Vagina (tissue), 2 donors: ENCODE measurements at regions not wholly inside any gene's neighbourhood (a gene's known extent, or its start where the extent isn't known, plus 50 kb on each side); places are given as distances from the start of the nearest gene placed in this dataset.

ENCODE experiments used
- DNase-seq, 2 donors: peaks; one replicate each; pipeline ENCODE4 v3.0.0-alpha.2; 2017; ENCODE audit errors: extremely low spot score in 2 of 2
- H3K27ac ChIP-seq: fragments of 200-600 bp; sonication (generic); one replicate; pipeline ENCODE4 v1.5.1; 2019
- H3K27me3 ChIP-seq: fragments of 200-600 bp; sonication (generic); one replicate; pipeline ENCODE4 v1.5.1; 2019
- H3K36me3 ChIP-seq, 2 donors: fragments of 200-600 bp; sonication (generic); one replicate each; pipeline ENCODE4 v1.5.1; 2017 to 2019
- H3K4me1 ChIP-seq: fragments of 200-600 bp; sonication (generic); one replicate; pipeline ENCODE4 v1.5.1; 2019
- H3K4me3 ChIP-seq, 2 donors: fragments of 200-600 bp; sonication (generic); 1 replicate in 1 of 2; 2 replicates in 1 of 2; pipeline ENCODE4 v1.5.1; 2016 to 2019
- H3K9me3 ChIP-seq: fragments of 200-600 bp; sonication (generic); one replicate; pipeline ENCODE4 v1.5.1; 2019
- CTCF ChIP-seq, 3 experiments: fragments of 450-650 bp in 2 of 3; fragments of 200-600 bp in 1 of 3; sonication (generic) in 1 of 3; IDR thresholded peaks; one replicate each; pipeline ENCODE4 v1.5.1; 2017 to 2019; ENCODE audit warnings: antibody characterized with exemption in 3 of 3, mild to moderate bottlenecking in 2 of 3, moderate library complexity in 2 of 3
- POLR2A ChIP-seq, 2 donors: fragments of 450-650 bp; IDR thresholded peaks; one replicate each; pipeline ENCODE4 v1.6.1; 2017; ENCODE audit warnings: antibody characterized with exemption in 2 of 2, mild to moderate bottlenecking in 2 of 2, moderate library complexity in 2 of 2
- POLR2AphosphoS5 ChIP-seq, 2 donors: sonication (generic); formaldehyde crosslinking; IDR thresholded peaks; one replicate each; pipeline ENCODE4 v1.9.0; 2017; ENCODE audit warnings: antibody characterized with exemption in 2 of 2, mild to moderate bottlenecking in 2 of 2, low read depth in 1 of 2; ENCODE audit not compliant: insufficient read depth in 1 of 2
- intact Hi-C: fragments of 100-400 bp; cut with DNase I; formaldehyde crosslinking; loops from one replicate; pipeline ENCODE4 v1.15.1; 2023

- H3K36me3 ChIP-seq = no peaks in the 10 kb centered on the region
- H3K4me1 ChIP-seq = no peaks in the 10 kb centered on the region
- no peaks in the 10 kb centered on the region for H3K9me3 ChIP-seq
- H3K4me3 ChIP-seq = no peak overlapping the region
- DNase-seq = no peak
- intact Hi-C loops = no loop called here
- H3K27me3 ChIP-seq = no peaks in the 10 kb centered on the region
- no peak overlapping the region for H3K27ac ChIP-seq
- TF ChIP-seq POLR2A (IDR thresholded peaks at IDR 0.05) (no peak), POLR2AphosphoS5 (IDR thresholded peaks at IDR 0.05; ENCODE audit: insufficient read depth in 1 of 2, low read depth in 1 of 2) (no peak), CTCF (IDR thresholded peaks at IDR 0.05) (no peak)
Measured at GRCh38 chr7:118011652-118012051, 138.4 kb upstream of the CTTNBP2 start.

- TF ChIP-seq CTCF (IDR thresholded peaks at IDR 0.05) = no peak
- TF ChIP-seq POLR2A (IDR thresholded peaks at IDR 0.05) = no peak
- no peak for TF ChIP-seq POLR2AphosphoS5 (IDR thresholded peaks at IDR 0.05; ENCODE audit: insufficient read depth in 1 of 2, low read depth in 1 of 2)
- intact Hi-C loops = no loop called here
- Histone ChIP-seq H3K36me3 (no peaks in the 10 kb centered on the region), H3K9me3 (no peaks in the 10 kb centered on the region), H3K4me3 (no peak overlapping the region), H3K27me3 (no peaks in the 10 kb centered on the region), H3K4me1 (no peaks in the 10 kb centered on the region), H3K27ac (no peak overlapping the region)
- DNase-seq = no peak
Measured at GRCh38 chr7:118013252-118014010, 140.2 kb upstream of the CTTNBP2 start.

- DNase-seq = no peak
- no peaks in the 10 kb centered on the region for H3K36me3 ChIP-seq
- no peaks in the 10 kb centered on the region for H3K27me3 ChIP-seq
- no peaks in the 10 kb centered on the region for H3K4me1 ChIP-seq
- H3K27ac ChIP-seq = no peak overlapping the region
- no peak for TF ChIP-seq POLR2AphosphoS5 (IDR thresholded peaks at IDR 0.05; ENCODE audit: insufficient read depth in 1 of 2, low read depth in 1 of 2)
- TF ChIP-seq CTCF (IDR thresholded peaks at IDR 0.05) = no peak
- TF ChIP-seq POLR2A (IDR thresholded peaks at IDR 0.05) = no peak
- intact Hi-C loops = no loop called here
- no peak overlapping the region for H3K4me3 ChIP-seq
- H3K9me3 ChIP-seq = no peaks in the 10 kb centered on the region
Measured at GRCh38 chr7:118022546-118022945, 149.3 kb upstream of the CTTNBP2 start.

GRCh38 chr7:118026791-118027190 is 153.6 kb upstream of the CTTNBP2 start:
- no peak for TF ChIP-seq POLR2AphosphoS5 (IDR thresholded peaks at IDR 0.05; ENCODE audit: insufficient read depth in 1 of 2, low read depth in 1 of 2)
- no peak for TF ChIP-seq CTCF (IDR thresholded peaks at IDR 0.05)
- TF ChIP-seq POLR2A (IDR thresholded peaks at IDR 0.05) = no peak

GRCh38 chr7:118028226-118028625 is 155.0 kb upstream of the CTTNBP2 start:
- intact Hi-C loops = no loop called here
- no peaks in the 10 kb centered on the region for H3K27me3 ChIP-seq
- DNase-seq = no peak

More at GRCh38 chr7:118026791-118027190, 153.6 kb upstream of the CTTNBP2 start:
- Histone ChIP-seq H3K27me3 (no peaks in the 10 kb centered on the region), H3K27ac (no peak overlapping the region), H3K4me1 (no peaks in the 10 kb centered on the region), H3K36me3 (no peaks in the 10 kb centered on the region), H3K9me3 (no peaks in the 10 kb centered on the region), H3K4me3 (no peak overlapping the region)
- no peak for DNase-seq
- intact Hi-C loops = no loop called here

More at GRCh38 chr7:118028226-118028625, 155.0 kb upstream of the CTTNBP2 start:
- H3K36me3 ChIP-seq = no peaks in the 10 kb centered on the region
- TF ChIP-seq POLR2A (IDR thresholded peaks at IDR 0.05) (no peak), CTCF (IDR thresholded peaks at IDR 0.05) (no peak), POLR2AphosphoS5 (IDR thresholded peaks at IDR 0.05; ENCODE audit: insufficient read depth in 1 of 2, low read depth in 1 of 2) (no peak)
- no peaks in the 10 kb centered on the region for H3K9me3 ChIP-seq
- H3K4me3 ChIP-seq = no peak overlapping the region
- no peak overlapping the region for H3K27ac ChIP-seq
- no peaks in the 10 kb centered on the region for H3K4me1 ChIP-seq
